C4-2B (cell line): ENCODE measurements at regions not wholly inside any gene's neighbourhood (a gene's known extent, or its start where the extent isn't known, plus 50 kb on each side); places are given as distances from the start of the nearest gene placed in this dataset.

Experiments
- H3K27ac ChIP-seq: fragments of 450-650 bp; 2 replicates; pipeline ENCODE4 v1.5.1; 2017
- CTCF ChIP-seq: fragments of 450-650 bp; conservative IDR thresholded peaks from 2 replicates; pipeline ENCODE4 v1.5.1; 2017; ENCODE audit warnings: mild to moderate bottlenecking
- ZFX ChIP-seq: fragments of 450-650 bp; IDR thresholded peaks from 2 replicates; pipeline ENCODE4 v1.6.1; 2017

- no peak for TF ChIP-seq CTCF
- no peak for TF ChIP-seq ZFX
- no peak overlapping the region for H3K27ac ChIP-seq
Observed at GRCh38 chr1:25063591-25064416, 133.7 kb upstream of the RUNX3 start.

GRCh38 chr1:25062621-25063255 lies 132.7 kb upstream of the RUNX3 start:
- TF ChIP-seq CTCF, result no peak
- no peak for TF ChIP-seq ZFX
- H3K27ac ChIP-seq, result no peak overlapping the region

- no peak overlapping the region for H3K27ac ChIP-seq
- TF ChIP-seq CTCF (no peak), ZFX (no peak)
Observed at GRCh38 chr1:25061261-25061995, 131.4 kb upstream of the RUNX3 start.

- no peak for TF ChIP-seq ZFX
- no peak for TF ChIP-seq CTCF
- H3K27ac ChIP-seq, result no peak overlapping the region
Observed at GRCh38 chr1:25057188-25057587, 127.1 kb upstream of the RUNX3 start.

GRCh38 chr1:25056536-25056935 lies 126.5 kb upstream of the RUNX3 start:
- H3K27ac ChIP-seq, result no peak overlapping the region
- TF ChIP-seq ZFX, result no peak
- no peak for TF ChIP-seq CTCF

GRCh38 chr1:25055961-25056360 lies 125.9 kb upstream of the RUNX3 start:
- TF ChIP-seq ZFX (no peak), CTCF (no peak)
- no peak overlapping the region for H3K27ac ChIP-seq

GRCh38 chr1:25055324-25055780 lies 125.3 kb upstream of the RUNX3 start:
- H3K27ac ChIP-seq, result no peak overlapping the region
- TF ChIP-seq CTCF (no peak), ZFX (no peak)
